Calu3 (cell line): ENCODE measurements at regions not wholly inside any gene's neighbourhood (a gene's known extent, or its start where the extent isn't known, plus 50 kb on each side); places are given as distances from the start of the nearest gene placed in this dataset.

Experiments used
- BruUV-seq: library from RNA; stranded (reverse); fragments of 400-500 nt; replicated peaks from 2 replicates; lab custom pipeline; 2021; lab: Mats Ljungman, UMichigan
- CTCF ChIA-PET: fragments of 300-600 bp; sonication (Branson Sonifier 250); formaldehyde crosslinking; loops from one replicate; lab custom pipeline; 2022; ENCODE audit warnings: antibody characterized with exemption; lab: Charles Lee
- DNase-seq: peaks from one replicate; pipeline ENCODE4 v3.0.0; 2022
- H3K27ac Mint-ChIP-seq: one replicate; pipeline ENCODE4 v1.8.0; 2022; ENCODE audit warnings: mixed read lengths; ENCODE audit not compliant: unreplicated experiment
- H3K27me3 Mint-ChIP-seq: one replicate; pipeline ENCODE4 v1.8.0; 2022; ENCODE audit warnings: mixed read lengths; ENCODE audit not compliant: unreplicated experiment
- H3K36me3 Mint-ChIP-seq: one replicate; pipeline ENCODE4 v1.8.0; 2022; ENCODE audit warnings: mild to moderate bottlenecking, moderate library complexity, mixed read lengths; ENCODE audit not compliant: insufficient read depth, unreplicated experiment
- H3K4me1 Mint-ChIP-seq: one replicate; pipeline ENCODE4 v1.8.0; 2022; ENCODE audit warnings: mild to moderate bottlenecking, low read depth, mixed read lengths; ENCODE audit not compliant: unreplicated experiment
- H3K4me3 Mint-ChIP-seq: one replicate; pipeline ENCODE4 v1.8.0; 2022; ENCODE audit warnings: mild to moderate bottlenecking, low read depth, moderate library complexity, mixed read lengths; ENCODE audit not compliant: unreplicated experiment
- H3K9me3 Mint-ChIP-seq: one replicate; pipeline ENCODE4 v1.8.0; 2022; ENCODE audit warnings: low read depth, mixed read lengths; ENCODE audit not compliant: unreplicated experiment
- intact Hi-C: fragments of 100-400 bp; cut with micrococcal nuclease; formaldehyde crosslinking; loops from one replicate; pipeline ENCODE4 v1.10.0; 2022; ENCODE audit not compliant: unreplicated experiment
- TF ChIP-seq, protein P1 (sequence below): fragments of 200-600 bp; IDR thresholded peaks from one replicate; pipeline ENCODE4 v1.8.0; 2022; ENCODE audit warnings: antibody characterized with exemption; ENCODE audit not compliant: unreplicated experiment

- H3K9me3 Mint-ChIP-seq = no peaks in the 10 kb centered on the region
- no peak for DNase-seq
- TF ChIP-seq, protein P1, sequence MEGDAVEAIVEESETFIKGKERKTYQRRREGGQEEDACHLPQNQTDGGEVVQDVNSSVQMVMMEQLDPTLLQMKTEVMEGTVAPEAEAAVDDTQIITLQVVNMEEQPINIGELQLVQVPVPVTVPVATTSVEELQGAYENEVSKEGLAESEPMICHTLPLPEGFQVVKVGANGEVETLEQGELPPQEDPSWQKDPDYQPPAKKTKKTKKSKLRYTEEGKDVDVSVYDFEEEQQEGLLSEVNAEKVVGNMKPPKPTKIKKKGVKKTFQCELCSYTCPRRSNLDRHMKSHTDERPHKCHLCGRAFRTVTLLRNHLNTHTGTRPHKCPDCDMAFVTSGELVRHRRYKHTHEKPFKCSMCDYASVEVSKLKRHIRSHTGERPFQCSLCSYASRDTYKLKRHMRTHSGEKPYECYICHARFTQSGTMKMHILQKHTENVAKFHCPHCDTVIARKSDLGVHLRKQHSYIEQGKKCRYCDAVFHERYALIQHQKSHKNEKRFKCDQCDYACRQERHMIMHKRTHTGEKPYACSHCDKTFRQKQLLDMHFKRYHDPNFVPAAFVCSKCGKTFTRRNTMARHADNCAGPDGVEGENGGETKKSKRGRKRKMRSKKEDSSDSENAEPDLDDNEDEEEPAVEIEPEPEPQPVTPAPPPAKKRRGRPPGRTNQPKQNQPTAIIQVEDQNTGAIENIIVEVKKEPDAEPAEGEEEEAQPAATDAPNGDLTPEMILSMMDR = no peak
- H3K27ac Mint-ChIP-seq = no peak overlapping the region
- no TSS peak for BruUV-seq
- no peak overlapping the region for H3K4me3 Mint-ChIP-seq
- CTCF ChIA-PET = no interaction called here
- no peaks in the 10 kb centered on the region for H3K36me3 Mint-ChIP-seq
- no peaks in the 10 kb centered on the region for H3K4me1 Mint-ChIP-seq
- intact Hi-C loops = no loop called here
- H3K27me3 Mint-ChIP-seq = peaks cover 9% of the 10 kb centered on the region
These were observed 273.7 kb upstream of the KLHL29 start for GRCh38 chr2:23111263-23111662.

- H3K27ac Mint-ChIP-seq = no peak overlapping the region
- TF ChIP-seq, protein P1 = no peak
- H3K4me1 Mint-ChIP-seq = no peaks in the 10 kb centered on the region
- no peak for DNase-seq
- H3K36me3 Mint-ChIP-seq = no peaks in the 10 kb centered on the region
- CTCF ChIA-PET = no interaction called here
- no peak overlapping the region for H3K4me3 Mint-ChIP-seq
- BruUV-seq = no TSS peak
- peaks cover 19% of the 10 kb centered on the region for H3K27me3 Mint-ChIP-seq
- no peaks in the 10 kb centered on the region for H3K9me3 Mint-ChIP-seq
- intact Hi-C loops = no loop called here
These were observed 272.5 kb upstream of the KLHL29 start for GRCh38 chr2:23112517-23112916.

DNA sequence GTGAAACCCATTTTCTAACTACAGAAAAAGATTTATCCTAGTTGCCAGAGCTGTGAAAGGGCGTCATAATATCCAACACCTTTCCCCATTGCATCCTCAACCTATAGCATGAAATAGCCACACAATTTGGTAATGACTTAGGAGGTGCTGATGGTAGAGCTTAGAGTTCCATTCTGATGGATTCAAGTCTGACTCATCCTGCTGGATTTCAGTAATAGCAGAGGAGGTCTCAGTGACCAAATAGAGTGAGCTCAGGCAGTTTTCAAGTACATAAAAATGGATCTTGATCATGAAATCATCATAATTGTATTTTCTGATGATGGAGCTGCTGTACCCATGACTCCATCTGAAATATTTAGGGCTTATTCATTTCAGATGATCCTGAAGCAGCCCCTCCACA, 270.7 kb upstream of the KLHL29 start:
- CTCF ChIA-PET = no interaction called here
- BruUV-seq = no TSS peak

GRCh38 chr2:23118313-23118712, 266.7 kb upstream of the KLHL29 start:
- intact Hi-C loops = no loop called here
- CTCF ChIA-PET = no interaction called here
- Mint-ChIP-seq H3K4me3 (no peak overlapping the region), H3K36me3 (no peaks in the 10 kb centered on the region), H3K27me3 (peaks cover 19% of the 10 kb centered on the region), H3K9me3 (no peaks in the 10 kb centered on the region), H3K27ac (no peak overlapping the region), H3K4me1 (peaks cover 18% of the 10 kb centered on the region)
- BruUV-seq = no TSS peak
- no peak for DNase-seq
- TF ChIP-seq, protein P1 = no peak

More for the DNA sequence above, 270.7 kb upstream of the KLHL29 start:
- Mint-ChIP-seq H3K27me3 (peaks cover 19% of the 10 kb centered on the region), H3K4me1 (no peaks in the 10 kb centered on the region), H3K4me3 (no peak overlapping the region), H3K9me3 (no peaks in the 10 kb centered on the region), H3K27ac (no peak overlapping the region), H3K36me3 (no peaks in the 10 kb centered on the region)
- TF ChIP-seq, protein P1 = no peak
- DNase-seq = no peak
- intact Hi-C loops = no loop called here
